ENCODE measurements at regions not wholly inside any gene's neighbourhood (a gene's known extent, or its start where the extent isn't known, plus 50 kb on each side); places are given as distances from the start of the nearest gene placed in this dataset.
"Not testable (repeated sequence)": the region's sequence is repeated elsewhere in the genome, so short reads cannot be mapped to it uniquely, and the experiment has no call there.

DNA sequence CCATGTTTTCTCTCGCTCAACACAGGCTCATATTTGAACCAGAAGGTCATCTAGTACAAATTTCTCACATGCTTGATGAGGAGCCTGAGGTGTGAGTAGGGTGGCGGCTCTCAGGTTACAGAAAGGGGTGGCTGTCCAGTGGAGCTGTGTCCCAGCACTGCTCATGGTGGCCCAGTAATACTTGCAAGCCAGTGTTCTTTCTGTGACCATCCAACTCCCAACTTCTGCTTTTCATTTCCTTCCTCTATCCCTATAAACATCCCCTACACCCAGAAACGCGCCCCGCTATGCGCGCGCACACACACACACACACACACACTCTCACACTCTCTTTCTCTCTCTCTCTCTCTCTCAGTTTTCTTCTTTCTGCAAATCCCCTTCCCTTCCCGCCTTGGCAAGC is 196.3 kb downstream of the TP53TG3F start:
- TF ChIP-seq CEBPB (IDR thresholded peaks at IDR 0.05; ENCODE audit: low read depth); TCF7L2 (IDR thresholded peaks at IDR 0.05; ENCODE audit: borderline replicate concordance, extremely low read depth, insufficient read depth, insufficient read length); EZH2phosphoT487 (IDR thresholded peaks at IDR 0.05; ENCODE audit: borderline replicate concordance); EZH2 (IDR thresholded peaks at IDR 0.05); POLR2AphosphoS5 (IDR thresholded peaks at IDR 0.05; ENCODE audit: low read depth, low read length): not testable (repeated sequence)
- TF ChIP-seq, protein P1, sequence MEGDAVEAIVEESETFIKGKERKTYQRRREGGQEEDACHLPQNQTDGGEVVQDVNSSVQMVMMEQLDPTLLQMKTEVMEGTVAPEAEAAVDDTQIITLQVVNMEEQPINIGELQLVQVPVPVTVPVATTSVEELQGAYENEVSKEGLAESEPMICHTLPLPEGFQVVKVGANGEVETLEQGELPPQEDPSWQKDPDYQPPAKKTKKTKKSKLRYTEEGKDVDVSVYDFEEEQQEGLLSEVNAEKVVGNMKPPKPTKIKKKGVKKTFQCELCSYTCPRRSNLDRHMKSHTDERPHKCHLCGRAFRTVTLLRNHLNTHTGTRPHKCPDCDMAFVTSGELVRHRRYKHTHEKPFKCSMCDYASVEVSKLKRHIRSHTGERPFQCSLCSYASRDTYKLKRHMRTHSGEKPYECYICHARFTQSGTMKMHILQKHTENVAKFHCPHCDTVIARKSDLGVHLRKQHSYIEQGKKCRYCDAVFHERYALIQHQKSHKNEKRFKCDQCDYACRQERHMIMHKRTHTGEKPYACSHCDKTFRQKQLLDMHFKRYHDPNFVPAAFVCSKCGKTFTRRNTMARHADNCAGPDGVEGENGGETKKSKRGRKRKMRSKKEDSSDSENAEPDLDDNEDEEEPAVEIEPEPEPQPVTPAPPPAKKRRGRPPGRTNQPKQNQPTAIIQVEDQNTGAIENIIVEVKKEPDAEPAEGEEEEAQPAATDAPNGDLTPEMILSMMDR (IDR thresholded peaks at IDR 0.05 in 2 of 3, conservative IDR thresholded peaks at IDR 0.05 in 1 of 3; ENCODE audit: borderline replicate concordance in 1 of 3, insufficient read depth in 1 of 3, low read depth in 2 of 3, low read length in 2 of 3): not testable (repeated sequence)
- TF ChIP-seq, protein P2, sequence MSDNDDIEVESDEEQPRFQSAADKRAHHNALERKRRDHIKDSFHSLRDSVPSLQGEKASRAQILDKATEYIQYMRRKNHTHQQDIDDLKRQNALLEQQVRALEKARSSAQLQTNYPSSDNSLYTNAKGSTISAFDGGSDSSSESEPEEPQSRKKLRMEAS (IDR thresholded peaks at IDR 0.05): not testable (repeated sequence)
- TF ChIP-seq, protein P3, sequence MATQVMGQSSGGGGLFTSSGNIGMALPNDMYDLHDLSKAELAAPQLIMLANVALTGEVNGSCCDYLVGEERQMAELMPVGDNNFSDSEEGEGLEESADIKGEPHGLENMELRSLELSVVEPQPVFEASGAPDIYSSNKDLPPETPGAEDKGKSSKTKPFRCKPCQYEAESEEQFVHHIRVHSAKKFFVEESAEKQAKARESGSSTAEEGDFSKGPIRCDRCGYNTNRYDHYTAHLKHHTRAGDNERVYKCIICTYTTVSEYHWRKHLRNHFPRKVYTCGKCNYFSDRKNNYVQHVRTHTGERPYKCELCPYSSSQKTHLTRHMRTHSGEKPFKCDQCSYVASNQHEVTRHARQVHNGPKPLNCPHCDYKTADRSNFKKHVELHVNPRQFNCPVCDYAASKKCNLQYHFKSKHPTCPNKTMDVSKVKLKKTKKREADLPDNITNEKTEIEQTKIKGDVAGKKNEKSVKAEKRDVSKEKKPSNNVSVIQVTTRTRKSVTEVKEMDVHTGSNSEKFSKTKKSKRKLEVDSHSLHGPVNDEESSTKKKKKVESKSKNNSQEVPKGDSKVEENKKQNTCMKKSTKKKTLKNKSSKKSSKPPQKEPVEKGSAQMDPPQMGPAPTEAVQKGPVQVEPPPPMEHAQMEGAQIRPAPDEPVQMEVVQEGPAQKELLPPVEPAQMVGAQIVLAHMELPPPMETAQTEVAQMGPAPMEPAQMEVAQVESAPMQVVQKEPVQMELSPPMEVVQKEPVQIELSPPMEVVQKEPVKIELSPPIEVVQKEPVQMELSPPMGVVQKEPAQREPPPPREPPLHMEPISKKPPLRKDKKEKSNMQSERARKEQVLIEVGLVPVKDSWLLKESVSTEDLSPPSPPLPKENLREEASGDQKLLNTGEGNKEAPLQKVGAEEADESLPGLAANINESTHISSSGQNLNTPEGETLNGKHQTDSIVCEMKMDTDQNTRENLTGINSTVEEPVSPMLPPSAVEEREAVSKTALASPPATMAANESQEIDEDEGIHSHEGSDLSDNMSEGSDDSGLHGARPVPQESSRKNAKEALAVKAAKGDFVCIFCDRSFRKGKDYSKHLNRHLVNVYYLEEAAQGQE (IDR thresholded peaks at IDR 0.05; ENCODE audit: low read depth): not testable (repeated sequence)

Measured in HCT116 (cell line).